Hematopoietic multipotent progenitor cell treated with erythropoietin and hydrocortisone succinate and interleukin-3 and kit ligand, for 6 days (in vitro differentiated cells): ENCODE measurements at regions not wholly inside any gene's neighbourhood (a gene's known extent, or its start where the extent isn't known, plus 50 kb on each side); places are given as distances from the start of the nearest gene placed in this dataset.

ENCODE experiments used
- DNase-seq: peaks from one replicate; pipeline ENCODE4 v3.0.0-alpha.2; 2015

- no peak for DNase-seq
Measured at GRCh38 chr9:126127591-126127990, 199.0 kb upstream of the MVB12B start.

GRCh38 chr9:126128494-126129142, 198.0 kb upstream of the MVB12B start:
- no peak for DNase-seq

- DNase-seq: no peak
Measured at GRCh38 chr9:126131066-126132010, 195.3 kb upstream of the MVB12B start.

GRCh38 chr9:126132746-126133145, 193.9 kb upstream of the MVB12B start:
- no peak for DNase-seq

- no peak for DNase-seq
Measured at GRCh38 chr9:126144196-126144595, 182.4 kb upstream of the MVB12B start.

- DNase-seq: no peak
Measured at GRCh38 chr9:126144603-126145456, 181.8 kb upstream of the MVB12B start.

- no peak for DNase-seq
Measured at GRCh38 chr9:126145887-126146253, 180.8 kb upstream of the MVB12B start.

- peak; percentile 66 for DNase-seq
Measured at GRCh38 chr9:126146254-126147145, 180.1 kb upstream of the MVB12B start.

- no peak for DNase-seq
Measured at GRCh38 chr9:126147186-126147935, 179.3 kb upstream of the MVB12B start.

- no peak for DNase-seq
Measured at GRCh38 chr9:126147936-126148870, 178.4 kb upstream of the MVB12B start.

- DNase-seq: no peak
Measured at GRCh38 chr9:126148994-126149393, 177.6 kb upstream of the MVB12B start.

- DNase-seq: peak; percentile 5
Measured at GRCh38 chr9:126149661-126150060, 177.0 kb upstream of the MVB12B start.

- DNase-seq: no peak
Measured at GRCh38 chr9:126150411-126151030, 176.1 kb upstream of the MVB12B start.

- no peak for DNase-seq
Measured at GRCh38 chr9:126151031-126151685, 175.5 kb upstream of the MVB12B start.

- DNase-seq: no peak
Measured at GRCh38 chr9:126151686-126152134, 174.9 kb upstream of the MVB12B start.

- no peak for DNase-seq
Measured at GRCh38 chr9:126152622-126153362, 173.8 kb upstream of the MVB12B start.

GRCh38 chr9:126153382-126153781, 173.2 kb upstream of the MVB12B start:
- no peak for DNase-seq

GRCh38 chr9:126154182-126154827, 172.3 kb upstream of the MVB12B start:
- no peak for DNase-seq
